ENCODE measurements at regions not wholly inside any gene's neighbourhood (a gene's known extent, or its start where the extent isn't known, plus 50 kb on each side); places are given as distances from the start of the nearest gene placed in this dataset.

GRCh38 chr6:130666786-130667185 is 160.4 kb upstream of the SMLR1 start:
- WGBS, 2 donors, result 94 to 97% methylated on average over 2 of the region's 2 CpGs
- Histone ChIP-seq H3K27ac (no peak overlapping the region), H3K4me3 (replicated peaks in 1 of 3) (no peak overlapping the region), H3K36me3 (no peaks in the 10 kb centered on the region), H3K9me3 (no peaks in the 10 kb centered on the region), H3K4me1 (no peaks in the 10 kb centered on the region), H3K27me3 (no peaks in the 10 kb centered on the region)
- TF ChIP-seq CTCF (IDR thresholded peaks at IDR 0.05) (no peak), POLR2A (IDR thresholded peaks at IDR 0.05) (no peak)
- DNase-seq, result no peak
- intact Hi-C loops (cut with DNase I), result no loop called here

GRCh38 chr6:130670142-130670541 is 157.1 kb upstream of the SMLR1 start:
- Histone ChIP-seq H3K27ac (no peak overlapping the region), H3K27me3 (no peaks in the 10 kb centered on the region), H3K36me3 (no peaks in the 10 kb centered on the region), H3K4me3 (replicated peaks in 1 of 3) (no peak overlapping the region), H3K9me3 (no peaks in the 10 kb centered on the region), H3K4me1 (no peaks in the 10 kb centered on the region)
- TF ChIP-seq POLR2A (IDR thresholded peaks at IDR 0.05) (no peak), CTCF (IDR thresholded peaks at IDR 0.05) (no peak)
- 69% methylated on average over 6 of the region's 6 CpGs for WGBS, 2 donors
- DNase-seq, result no peak
- intact Hi-C loops (cut with DNase I), result no loop called here

GRCh38 chr6:130671119-130671518 is 156.1 kb upstream of the SMLR1 start:
- no peaks in the 10 kb centered on the region for H3K4me1 ChIP-seq
- no peaks in the 10 kb centered on the region for H3K36me3 ChIP-seq
- H3K9me3 ChIP-seq, result no peaks in the 10 kb centered on the region
- DNase-seq, result no peak
- TF ChIP-seq CTCF (IDR thresholded peaks at IDR 0.05), result no peak
- TF ChIP-seq POLR2A (IDR thresholded peaks at IDR 0.05), result no peak
- no peak overlapping the region for H3K4me3 ChIP-seq (replicated peaks in 1 of 3)
- no peaks in the 10 kb centered on the region for H3K27me3 ChIP-seq
- WGBS, 2 donors, result 40 to 42% methylated on average over 2 of the region's 2 CpGs
- intact Hi-C loops (cut with DNase I), result no loop called here
- no peak overlapping the region for H3K27ac ChIP-seq

GRCh38 chr6:130671577-130671976 is 155.6 kb upstream of the SMLR1 start:
- WGBS, 2 donors, result 64 to 73% methylated on average over 11 of the region's 11 CpGs
- no peaks in the 10 kb centered on the region for H3K4me1 ChIP-seq
- no peak overlapping the region for H3K4me3 ChIP-seq (replicated peaks in 1 of 3)
- no peak for TF ChIP-seq CTCF (IDR thresholded peaks at IDR 0.05)
- no peak overlapping the region for H3K27ac ChIP-seq
- no peaks in the 10 kb centered on the region for H3K36me3 ChIP-seq
- no peaks in the 10 kb centered on the region for H3K27me3 ChIP-seq
- intact Hi-C loops (cut with DNase I), result no loop called here
- no peak for DNase-seq
- H3K9me3 ChIP-seq, result no peaks in the 10 kb centered on the region

- no peak for DNase-seq
- Histone ChIP-seq H3K36me3 (no peaks in the 10 kb centered on the region), H3K27ac (no peak overlapping the region), H3K4me3 (replicated peaks in 1 of 3) (no peak overlapping the region), H3K4me1 (no peaks in the 10 kb centered on the region), H3K9me3 (no peaks in the 10 kb centered on the region), H3K27me3 (no peaks in the 10 kb centered on the region)
- 86 to 89% methylated on average over 6 of the region's 6 CpGs for WGBS, 2 donors
- intact Hi-C loops (cut with DNase I), result no loop called here
- TF ChIP-seq POLR2A (IDR thresholded peaks at IDR 0.05) (no peak), CTCF (IDR thresholded peaks at IDR 0.05) (no peak)
Observed at GRCh38 chr6:130672153-130672552, 155.1 kb upstream of the SMLR1 start.
